ENCODE measurements at regions not wholly inside any gene's neighbourhood (a gene's known extent, or its start where the extent isn't known, plus 50 kb on each side); places are given as distances from the start of the nearest gene placed in this dataset.

GRCh38 chr9:18331808-18332209, 142.1 kb upstream of the ADAMTSL1 start:
- in situ Hi-C loops (cut with HindIII; ENCODE audit: low pct_ligation_motif_present, low pct_unique_long_range_greater_than_20kb, low sequenced_read_pairs): no loop called here
- no peak for DNase-seq

GRCh38 chr9:18333157-18333556, 140.8 kb upstream of the ADAMTSL1 start:
- no peak for DNase-seq
- in situ Hi-C loops (cut with HindIII; ENCODE audit: low pct_ligation_motif_present, low pct_unique_long_range_greater_than_20kb, low sequenced_read_pairs): no loop called here

GRCh38 chr9:18335825-18336224, 138.1 kb upstream of the ADAMTSL1 start:
- in situ Hi-C loops (cut with HindIII; ENCODE audit: low pct_ligation_motif_present, low pct_unique_long_range_greater_than_20kb, low sequenced_read_pairs): no loop called here
- no peak for DNase-seq

- peak; percentile 46 for DNase-seq
- in situ Hi-C loops (cut with HindIII; ENCODE audit: low pct_ligation_motif_present, low pct_unique_long_range_greater_than_20kb, low sequenced_read_pairs): no loop called here
Measured at GRCh38 chr9:18338042-18338441, 135.9 kb upstream of the ADAMTSL1 start.

GRCh38 chr9:18343784-18344183, 130.2 kb upstream of the ADAMTSL1 start:
- in situ Hi-C loops (cut with HindIII; ENCODE audit: low pct_ligation_motif_present, low pct_unique_long_range_greater_than_20kb, low sequenced_read_pairs): no loop called here
- DNase-seq: no peak

- no peak for DNase-seq
- in situ Hi-C loops (cut with HindIII; ENCODE audit: low pct_ligation_motif_present, low pct_unique_long_range_greater_than_20kb, low sequenced_read_pairs): no loop called here
Measured at GRCh38 chr9:18346745-18347144, 127.2 kb upstream of the ADAMTSL1 start.

GRCh38 chr9:18347386-18348082, 126.4 kb upstream of the ADAMTSL1 start:
- in situ Hi-C loops (cut with HindIII; ENCODE audit: low pct_ligation_motif_present, low pct_unique_long_range_greater_than_20kb, low sequenced_read_pairs): no loop called here
- peak; percentile 5 for DNase-seq

GRCh38 chr9:18348083-18348475, 125.9 kb upstream of the ADAMTSL1 start:
- no peak for DNase-seq
- in situ Hi-C loops (cut with HindIII; ENCODE audit: low pct_ligation_motif_present, low pct_unique_long_range_greater_than_20kb, low sequenced_read_pairs): no loop called here

- in situ Hi-C loops (cut with HindIII; ENCODE audit: low pct_ligation_motif_present, low pct_unique_long_range_greater_than_20kb, low sequenced_read_pairs): no loop called here
- DNase-seq: peak; percentile 12
Measured at GRCh38 chr9:18349530-18349929, 124.4 kb upstream of the ADAMTSL1 start.

GRCh38 chr9:18350036-18350435, 123.9 kb upstream of the ADAMTSL1 start:
- in situ Hi-C loops (cut with HindIII; ENCODE audit: low pct_ligation_motif_present, low pct_unique_long_range_greater_than_20kb, low sequenced_read_pairs): no loop called here
- DNase-seq: no peak

GRCh38 chr9:18350995-18351595, 122.9 kb upstream of the ADAMTSL1 start:
- peak; percentile 20 for DNase-seq
- in situ Hi-C loops (cut with HindIII; ENCODE audit: low pct_ligation_motif_present, low pct_unique_long_range_greater_than_20kb, low sequenced_read_pairs): no loop called here

- peak; percentile 7 for DNase-seq
- in situ Hi-C loops (cut with HindIII; ENCODE audit: low pct_ligation_motif_present, low pct_unique_long_range_greater_than_20kb, low sequenced_read_pairs): no loop called here
Measured at GRCh38 chr9:18352711-18353110, 121.2 kb upstream of the ADAMTSL1 start.

GRCh38 chr9:18353473-18353872, 120.5 kb upstream of the ADAMTSL1 start:
- DNase-seq: no peak
- in situ Hi-C loops (cut with HindIII; ENCODE audit: low pct_ligation_motif_present, low pct_unique_long_range_greater_than_20kb, low sequenced_read_pairs): no loop called here

GRCh38 chr9:18357321-18357720, 116.6 kb upstream of the ADAMTSL1 start:
- DNase-seq: no peak
- in situ Hi-C loops (cut with HindIII; ENCODE audit: low pct_ligation_motif_present, low pct_unique_long_range_greater_than_20kb, low sequenced_read_pairs): no loop called here

- DNase-seq: no peak
- in situ Hi-C loops (cut with HindIII; ENCODE audit: low pct_ligation_motif_present, low pct_unique_long_range_greater_than_20kb, low sequenced_read_pairs): no loop called here
Measured at GRCh38 chr9:18358325-18358724, 115.6 kb upstream of the ADAMTSL1 start.

GRCh38 chr9:18359335-18359734, 114.6 kb upstream of the ADAMTSL1 start:
- DNase-seq: no peak
- in situ Hi-C loops (cut with HindIII; ENCODE audit: low pct_ligation_motif_present, low pct_unique_long_range_greater_than_20kb, low sequenced_read_pairs): no loop called here

GRCh38 chr9:18360005-18360404, 113.9 kb upstream of the ADAMTSL1 start:
- in situ Hi-C loops (cut with HindIII; ENCODE audit: low pct_ligation_motif_present, low pct_unique_long_range_greater_than_20kb, low sequenced_read_pairs): no loop called here
- DNase-seq: no peak

GRCh38 chr9:18361646-18362045, 112.3 kb upstream of the ADAMTSL1 start:
- in situ Hi-C loops (cut with HindIII; ENCODE audit: low pct_ligation_motif_present, low pct_unique_long_range_greater_than_20kb, low sequenced_read_pairs): no loop called here
- no peak for DNase-seq

GRCh38 chr9:18362166-18362565, 111.8 kb upstream of the ADAMTSL1 start:
- DNase-seq: no peak

GRCh38 chr9:18362901-18363685, 110.9 kb upstream of the ADAMTSL1 start:
- in situ Hi-C loops (cut with HindIII; ENCODE audit: low pct_ligation_motif_present, low pct_unique_long_range_greater_than_20kb, low sequenced_read_pairs): no loop called here
- DNase-seq: no peak

More at GRCh38 chr9:18362166-18362565, 111.8 kb upstream of the ADAMTSL1 start:
- in situ Hi-C loops (cut with HindIII; ENCODE audit: low pct_ligation_motif_present, low pct_unique_long_range_greater_than_20kb, low sequenced_read_pairs): no loop called here
